Kidney epithelial cell (primary cell): ENCODE measurements at regions not wholly inside any gene's neighbourhood (a gene's known extent, or its start where the extent isn't known, plus 50 kb on each side); places are given as distances from the start of the nearest gene placed in this dataset.

Experiments
- DNase-seq: peaks from one replicate; pipeline ENCODE4 v3.0.0-alpha.2; 2010; ENCODE audit warnings: low read depth
- H3K27me3 ChIP-seq: 2 replicates; pipeline ENCODE4 v1.6.0; 2011; ENCODE audit warnings: low read length; ENCODE audit not compliant: control insufficient read depth, insufficient read depth
- H3K36me3 ChIP-seq: 2 replicates; pipeline ENCODE4 v1.5.1; 2011; ENCODE audit warnings: low read length; ENCODE audit not compliant: control insufficient read depth, insufficient read depth
- H3K4me3 ChIP-seq: 2 replicates; pipeline ENCODE4 v1.5.1; 2011; ENCODE audit warnings: low read depth, mild to moderate bottlenecking, control low read depth, low read length
- TF ChIP-seq, protein P1 (sequence below): IDR thresholded peaks from 2 replicates; pipeline ENCODE4 v1.5.1; 2011; ENCODE audit warnings: mild to moderate bottlenecking, moderate library complexity, low read length, control low read depth, inconsistent platforms; ENCODE audit not compliant: insufficient read depth, poor library complexity, severe bottlenecking

GRCh38 chr17:56648321-56648720 is 54.8 kb downstream of the NOG start:
- TF ChIP-seq, protein P1, sequence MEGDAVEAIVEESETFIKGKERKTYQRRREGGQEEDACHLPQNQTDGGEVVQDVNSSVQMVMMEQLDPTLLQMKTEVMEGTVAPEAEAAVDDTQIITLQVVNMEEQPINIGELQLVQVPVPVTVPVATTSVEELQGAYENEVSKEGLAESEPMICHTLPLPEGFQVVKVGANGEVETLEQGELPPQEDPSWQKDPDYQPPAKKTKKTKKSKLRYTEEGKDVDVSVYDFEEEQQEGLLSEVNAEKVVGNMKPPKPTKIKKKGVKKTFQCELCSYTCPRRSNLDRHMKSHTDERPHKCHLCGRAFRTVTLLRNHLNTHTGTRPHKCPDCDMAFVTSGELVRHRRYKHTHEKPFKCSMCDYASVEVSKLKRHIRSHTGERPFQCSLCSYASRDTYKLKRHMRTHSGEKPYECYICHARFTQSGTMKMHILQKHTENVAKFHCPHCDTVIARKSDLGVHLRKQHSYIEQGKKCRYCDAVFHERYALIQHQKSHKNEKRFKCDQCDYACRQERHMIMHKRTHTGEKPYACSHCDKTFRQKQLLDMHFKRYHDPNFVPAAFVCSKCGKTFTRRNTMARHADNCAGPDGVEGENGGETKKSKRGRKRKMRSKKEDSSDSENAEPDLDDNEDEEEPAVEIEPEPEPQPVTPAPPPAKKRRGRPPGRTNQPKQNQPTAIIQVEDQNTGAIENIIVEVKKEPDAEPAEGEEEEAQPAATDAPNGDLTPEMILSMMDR = no peak
- Histone ChIP-seq H3K27me3 (no peaks in the 10 kb centered on the region), H3K36me3 (no peaks in the 10 kb centered on the region), H3K4me3 (no peak overlapping the region)
- no peak for DNase-seq

DNA sequence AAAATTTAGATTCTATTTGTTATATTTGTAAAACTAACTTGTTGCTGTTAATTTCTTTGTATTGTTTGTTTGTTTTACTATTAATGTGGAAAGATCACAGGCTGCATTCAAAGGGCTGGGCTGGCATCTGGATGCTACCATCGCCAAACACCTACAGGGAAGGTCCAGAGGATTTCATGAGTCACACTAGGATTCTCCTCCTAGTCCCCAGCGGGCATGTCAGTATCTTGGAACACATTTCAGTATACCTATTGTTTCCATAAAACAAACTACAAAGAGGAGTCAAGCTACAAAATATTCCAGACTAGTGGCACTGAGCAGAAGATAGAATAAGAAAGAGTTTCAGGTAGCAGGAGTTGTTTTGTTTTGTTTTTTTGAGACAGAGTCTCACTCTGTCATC is 55.3 kb downstream of the NOG start:
- DNase-seq = no peak
- Histone ChIP-seq H3K36me3 (no peaks in the 10 kb centered on the region), H3K4me3 (no peak overlapping the region), H3K27me3 (no peaks in the 10 kb centered on the region)
- TF ChIP-seq, protein P1 = no peak

- no peak for DNase-seq
- no peak overlapping the region for H3K4me3 ChIP-seq
- no peaks in the 10 kb centered on the region for H3K36me3 ChIP-seq
- TF ChIP-seq, protein P1 = no peak
- H3K27me3 ChIP-seq = no peaks in the 10 kb centered on the region
These were observed 59.1 kb downstream of the NOG start for GRCh38 chr17:56652628-56653027.

GRCh38 chr17:56653877-56654276 is 60.4 kb downstream of the NOG start:
- Histone ChIP-seq H3K36me3 (no peaks in the 10 kb centered on the region), H3K27me3 (no peaks in the 10 kb centered on the region), H3K4me3 (no peak overlapping the region)
- TF ChIP-seq, protein P1 = peak; percentile 77
- DNase-seq = peak; percentile 41

DNA sequence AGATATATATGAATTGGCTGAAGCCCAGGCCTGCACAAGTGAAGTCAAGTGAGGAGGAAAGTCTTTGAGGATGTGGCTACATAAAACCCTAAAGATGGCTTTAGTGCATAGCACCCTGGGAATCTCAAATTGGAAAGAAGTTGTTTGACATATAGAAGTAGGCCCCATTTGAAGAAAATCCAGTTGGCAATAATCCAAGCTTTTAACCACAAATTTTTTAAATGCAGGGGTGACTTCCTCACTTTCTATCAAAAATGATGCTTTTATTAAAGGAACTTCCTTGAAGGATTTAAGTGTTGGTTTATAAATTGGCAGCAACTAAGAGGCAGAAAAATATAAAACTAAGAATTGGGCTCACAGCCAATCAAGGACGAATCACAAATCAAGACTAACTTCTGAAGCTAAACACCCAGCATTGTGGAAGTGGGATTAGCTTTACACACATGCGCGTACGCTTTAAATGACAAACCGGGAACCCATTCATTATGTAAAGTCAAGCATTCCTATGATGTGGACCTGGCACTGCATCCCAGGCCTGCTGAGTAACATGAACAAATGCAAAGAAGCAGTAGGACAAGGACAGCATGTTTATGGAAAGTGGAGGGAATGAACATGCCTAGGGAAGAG is 63.3 kb downstream of the NOG start:
- no peak overlapping the region for H3K4me3 ChIP-seq
- no peak for DNase-seq
- no peaks in the 10 kb centered on the region for H3K36me3 ChIP-seq
- TF ChIP-seq, protein P1 = no peak
- H3K27me3 ChIP-seq = no peaks in the 10 kb centered on the region

DNA sequence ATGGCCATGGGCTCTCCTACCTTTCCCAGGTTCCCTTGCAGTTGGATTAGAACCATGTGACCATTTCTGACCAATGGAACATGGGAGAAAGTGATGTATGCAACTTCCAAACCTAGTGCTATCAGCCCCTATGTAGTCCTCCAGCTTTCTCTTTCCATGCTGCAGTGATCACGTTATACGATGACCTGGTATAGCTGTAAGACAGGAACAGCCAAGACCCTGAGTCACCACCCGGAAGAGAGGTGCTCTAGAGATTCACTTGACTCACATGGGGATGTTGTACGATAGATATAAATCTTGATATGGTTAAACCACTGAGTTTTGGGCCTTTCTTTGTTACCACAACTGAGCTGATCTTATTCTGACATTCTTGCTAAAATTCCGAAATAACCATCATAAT is 65.1 kb downstream of the NOG start:
- Histone ChIP-seq H3K36me3 (no peaks in the 10 kb centered on the region), H3K4me3 (no peak overlapping the region), H3K27me3 (no peaks in the 10 kb centered on the region)
- TF ChIP-seq, protein P1 = no peak
- no peak for DNase-seq
